PC-3 (cell line): ENCODE measurements at regions not wholly inside any gene's neighbourhood (a gene's known extent, or its start where the extent isn't known, plus 50 kb on each side); places are given as distances from the start of the nearest gene placed in this dataset.

Experiments used
- ATAC-seq: fragments of 200-7000 bp; cut with Tn5 transposase; 2 replicates; pipeline ENCODE4 v1.9.1; 2020; ENCODE audit warnings: mild to moderate bottlenecking, moderate library complexity
- BruUV-seq: library from RNA; stranded (reverse); fragments of 400-500 nt; replicated peaks from 2 replicates; lab custom pipeline; 2021; lab: Mats Ljungman, UMichigan
- CTCF ChIA-PET: fragments of 300-600 bp; sonication (Branson Sonifier 250); formaldehyde crosslinking; loops from one replicate; lab custom pipeline; 2022; ENCODE audit warnings: antibody characterized with exemption; lab: Charles Lee
- POLR2A ChIA-PET: fragments of 300-600 bp; sonication (Branson Sonifier 250); formaldehyde crosslinking; loops from one replicate; lab custom pipeline; 2022; ENCODE audit warnings: antibody characterized with exemption; ENCODE audit not compliant: unreplicated experiment; lab: Charles Lee
- DNase-seq: peaks from one replicate; pipeline ENCODE4 v3.0.0-alpha.2; 2015
- H2AFZ ChIP-seq: fragments of 300-600 bp; sonication (generic); 2 replicates; pipeline ENCODE4 v1.6.0; 2016; ENCODE audit warnings: antibody characterized with exemption, low read length
- H3F3A ChIP-seq: fragments of 300-600 bp; sonication (generic); one replicate; pipeline ENCODE4 v1.6.0; 2017; ENCODE audit warnings: antibody characterized with exemption, low read length, control low read depth, mild to moderate bottlenecking; ENCODE audit not compliant: unreplicated experiment
- H3K27ac ChIP-seq: fragments of 300-600 bp; sonication (generic); 2 replicates; pipeline ENCODE4 v1.5.1; 2016; ENCODE audit warnings: mild to moderate bottlenecking, low read length
- H3K27me3 ChIP-seq: fragments of 300-600 bp; sonication (generic); 2 replicates; pipeline ENCODE4 v1.6.1; 2016; ENCODE audit warnings: low read length, mixed read lengths
- H3K36me3 ChIP-seq: fragments of 300-600 bp; sonication (generic); 2 replicates; pipeline ENCODE4 v1.6.1; 2016; ENCODE audit warnings: low read depth, mixed run types, low read length, mixed read lengths
- H3K4me1 ChIP-seq: fragments of 300-600 bp; sonication (generic); 2 replicates; pipeline ENCODE4 v1.5.1; 2016; ENCODE audit warnings: low read length; ENCODE audit not compliant: insufficient read depth
- H3K4me2 ChIP-seq: fragments of 300-600 bp; sonication (generic); 2 replicates; pipeline ENCODE4 v1.6.0; 2016; ENCODE audit warnings: low read length
- H3K4me3 ChIP-seq: fragments of 300-600 bp; sonication (generic); 2 replicates; pipeline ENCODE4 v1.5.1; 2016; ENCODE audit warnings: mild to moderate bottlenecking, low read length, mixed read lengths
- H3K79me2 ChIP-seq: fragments of 300-600 bp; sonication (generic); 2 replicates; pipeline ENCODE4 v1.6.1; 2017; ENCODE audit warnings: low read length, mixed read lengths
- H3K9ac ChIP-seq: fragments of 300-600 bp; sonication (generic); 2 replicates; pipeline ENCODE4 v1.6.0; 2016; ENCODE audit warnings: mild to moderate bottlenecking, low read length
- H3K9me2 ChIP-seq: fragments of 300-600 bp; sonication (generic); replicated peaks from 2 replicates; pipeline ENCODE4 v1.6.1; 2016; ENCODE audit warnings: mixed run types, low read length, mixed read lengths
- H3K9me3 ChIP-seq: fragments of 300-600 bp; sonication (generic); 2 replicates; pipeline ENCODE4 v1.6.1; 2016; ENCODE audit warnings: low read length, mixed read lengths
- H4K20me1 ChIP-seq: fragments of 300-600 bp; sonication (generic); 2 replicates; pipeline ENCODE4 v1.6.1; 2016; ENCODE audit warnings: low read length, mixed read lengths
- CTCF ChIP-seq: fragments of 300-600 bp; sonication (generic); conservative IDR thresholded peaks from 2 replicates; pipeline ENCODE4 v1.5.1; 2017; ENCODE audit warnings: antibody characterized with exemption, low read depth, mild to moderate bottlenecking, low read length
- EZH2 ChIP-seq: fragments of 300-600 bp; sonication (generic); IDR thresholded peaks from one replicate; pipeline ENCODE4 v1.6.1; 2017; ENCODE audit warnings: antibody characterized with exemption, mild to moderate bottlenecking, low read length; ENCODE audit not compliant: unreplicated experiment
- EZH2phosphoT487 ChIP-seq: fragments of 300-600 bp; sonication (generic); IDR thresholded peaks from 2 replicates; pipeline ENCODE4 v1.6.1; 2018; ENCODE audit warnings: mild to moderate bottlenecking, antibody characterized with exemption, low read length, borderline replicate concordance
- intact Hi-C: fragments of 100-400 bp; cut with micrococcal nuclease; formaldehyde crosslinking; loops from 2 replicates; pipeline ENCODE4 v1.9.0; 2023

GRCh38 chr20:10994991-10995700, 321.3 kb upstream of the JAG1 start:
- Histone ChIP-seq H3K4me2 (no peak overlapping the region), H4K20me1 (no peaks in the 10 kb centered on the region), H3K9me2 (no peaks in the 10 kb centered on the region), H3K36me3 (no peaks in the 10 kb centered on the region), H3K4me1 (no peaks in the 10 kb centered on the region), H3K9me3 (no peaks in the 10 kb centered on the region), H3K27ac (no peak overlapping the region), H3K27me3 (no peaks in the 10 kb centered on the region), H3K9ac (no peak overlapping the region), H3F3A (no peaks in the 10 kb centered on the region), H3K79me2 (no peaks in the 10 kb centered on the region), H3K4me3 (no peak overlapping the region), H2AFZ (no peak overlapping the region)
- ChIA-PET CTCF (no interaction called here), POLR2A (no interaction called here)
- TF ChIP-seq EZH2phosphoT487 = no peak
- no peak for TF ChIP-seq CTCF
- no peak for TF ChIP-seq EZH2
- no TSS peak for BruUV-seq
- DNase-seq (no peak), ATAC-seq (no peak)
- intact Hi-C loops = no loop called here

DNA sequence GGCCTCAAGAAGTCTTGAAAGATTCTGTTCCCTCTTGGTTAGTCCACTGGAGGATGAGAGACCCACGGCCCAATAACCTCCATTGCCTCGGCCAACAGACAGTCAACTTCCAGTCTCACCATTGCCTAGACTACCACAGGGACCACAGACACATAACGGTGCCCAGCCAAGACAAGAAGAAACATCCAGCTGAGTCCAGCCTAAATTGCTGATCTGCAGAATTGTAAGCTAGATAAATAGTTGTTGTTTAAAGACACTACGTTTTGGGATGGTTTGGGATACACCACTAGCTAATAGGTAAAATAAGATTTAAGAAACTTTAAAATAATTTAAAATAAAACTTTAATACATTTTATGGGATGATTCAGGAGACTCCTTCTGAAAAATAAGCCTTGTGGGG, 324.7 kb upstream of the JAG1 start:
- Histone ChIP-seq H3K9me2 (no peaks in the 10 kb centered on the region), H3K27me3 (no peaks in the 10 kb centered on the region), H3K4me3 (no peak overlapping the region), H3F3A (peaks cover 6% of the 10 kb centered on the region), H3K4me1 (peaks cover 24% of the 10 kb centered on the region), H4K20me1 (no peaks in the 10 kb centered on the region), H3K9me3 (no peaks in the 10 kb centered on the region), H3K36me3 (no peaks in the 10 kb centered on the region), H3K27ac (no peak overlapping the region), H3K79me2 (no peaks in the 10 kb centered on the region), H3K4me2 (no peak overlapping the region), H3K9ac (no peak overlapping the region), H2AFZ (no peak overlapping the region)
- ChIA-PET POLR2A (no interaction called here), CTCF (no interaction called here)
- TF ChIP-seq CTCF = no peak
- no peak for TF ChIP-seq EZH2phosphoT487
- no TSS peak for BruUV-seq
- intact Hi-C loops = no loop called here
- no peak for DNase-seq
- ATAC-seq = no peak

DNA sequence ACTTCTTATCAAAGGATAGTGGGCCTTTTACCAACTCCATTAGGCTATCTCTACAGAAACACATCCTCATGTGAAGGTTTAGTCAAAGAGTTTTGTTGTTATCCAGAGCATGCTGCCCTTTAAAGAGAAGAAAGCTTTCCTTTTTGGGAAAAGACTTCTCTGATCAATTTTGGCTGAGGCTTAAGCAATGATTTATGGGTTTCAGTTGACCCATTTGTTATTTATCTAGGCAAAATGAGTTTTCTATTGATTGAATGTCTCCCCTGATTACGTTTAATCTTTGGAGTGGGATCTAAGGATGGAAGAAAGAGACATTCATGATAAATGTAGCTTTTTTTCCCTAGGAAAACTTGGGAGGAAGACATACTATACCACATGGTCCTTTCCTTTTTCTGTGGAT, 326.6 kb upstream of the JAG1 start:
- POLR2A ChIA-PET = no interaction called here
- Histone ChIP-seq H3K9ac (no peak overlapping the region; the same call in 1 of the 2 replicates), H3K79me2 (no peaks in the 10 kb centered on the region), H3K4me1 (peaks cover 24% of the 10 kb centered on the region), H3F3A (peaks cover 6% of the 10 kb centered on the region), H4K20me1 (no peaks in the 10 kb centered on the region), H2AFZ (no peak overlapping the region), H3K4me3 (no peak overlapping the region), H3K9me2 (no peaks in the 10 kb centered on the region), H3K36me3 (no peaks in the 10 kb centered on the region), H3K4me2 (no peak overlapping the region), H3K9me3 (no peaks in the 10 kb centered on the region), H3K27ac (no peak overlapping the region), H3K27me3 (no peaks in the 10 kb centered on the region)
- intact Hi-C loops = loop anchor here (2.0 to 10.0 kb wide), 6 partner anchors 78 to 544 kb away; partner anchors contain the start of gene JAG1
- TF ChIP-seq EZH2 = no peak
- no peak for TF ChIP-seq EZH2phosphoT487
- TF ChIP-seq CTCF = no peak
- CTCF ChIA-PET = interaction anchor here (1.1 kb wide), 1 partner anchor 326 kb away, joined by 3 read pairs; no protein-coding TSS in a partner anchor
- no TSS peak for BruUV-seq
- DNase-seq = no peak
- no peak for ATAC-seq
